ENCODE measurements at regions not wholly inside any gene's neighbourhood (a gene's known extent, or its start where the extent isn't known, plus 50 kb on each side); places are given as distances from the start of the nearest gene placed in this dataset.

GRCh38 chr5:96024683-96025475, 63.2 kb upstream of the ELL2 start:
- TF ChIP-seq EZH2 (IDR thresholded peaks at IDR 0.05; ENCODE audit: borderline replicate concordance, low read depth, low read length, poor library complexity, severe bottlenecking) (no peak), CTCF (conservative IDR thresholded peaks at IDR 0.05; ENCODE audit: low read depth, low read length) (no peak)
